ENCODE measurements at regions not wholly inside any gene's neighbourhood (a gene's known extent, or its start where the extent isn't known, plus 50 kb on each side); places are given as distances from the start of the nearest gene placed in this dataset.
A peak's percentile ranks its signal among the peaks of the same experiment; 100 is the strongest.

GRCh38 chr14:94857950-94858349, 88.0 kb upstream of the GSC start:
- H3K36me3 ChIP-seq, result no peaks in the 10 kb centered on the region
- H3K9me3 ChIP-seq, result peaks cover 0 to 14% (median 8%) of the 10 kb centered on the region in 4 donors
- no peak overlapping the region for H3K4me3 ChIP-seq
- DNase-seq, result no peak
- peak in 1 of 2 donors; percentile 71 for ATAC-seq (ENCODE audit: low FRiP score in 2 of 2)
- no peak overlapping the region for H3K27ac ChIP-seq
- H3K27me3 ChIP-seq, result no peaks in the 10 kb centered on the region
- 81 to 83% methylated on average over 4 to 5 of the region's 5 CpGs for WGBS, 2 donors
- no peak for TF ChIP-seq CTCF (IDR thresholded peaks at IDR 0.05)
- H3K4me1 ChIP-seq, result no peaks in the 10 kb centered on the region

- 67 to 83% methylated on average over 1 to 3 of the region's 3 CpGs for WGBS, 2 donors
- Histone ChIP-seq H3K36me3 (no peaks in the 10 kb centered on the region), H3K4me3 (no peak overlapping the region), H3K4me1 (no peaks in the 10 kb centered on the region), H3K27ac (no peak overlapping the region), H3K9me3 (peaks cover 0 to 14% (median 8%) of the 10 kb centered on the region in 4 donors), H3K27me3 (no peaks in the 10 kb centered on the region)
- no peak for ATAC-seq (ENCODE audit: low FRiP score in 2 of 2)
- TF ChIP-seq POLR2A (IDR thresholded peaks at IDR 0.05) (no peak), CTCF (IDR thresholded peaks at IDR 0.05) (no peak), EP300 (IDR thresholded peaks at IDR 0.05) (no peak), POLR2AphosphoS5 (IDR thresholded peaks at IDR 0.05) (no peak)
- no peak for DNase-seq
Observed at GRCh38 chr14:94853920-94854319, 84.0 kb upstream of the GSC start.

- Histone ChIP-seq H3K36me3 (no peaks in the 10 kb centered on the region), H3K4me3 (no peak overlapping the region), H3K4me1 (no peaks in the 10 kb centered on the region), H3K27me3 (no peaks in the 10 kb centered on the region), H3K27ac (no peak overlapping the region), H3K9me3 (peaks cover 0 to 14% (median 8%) of the 10 kb centered on the region in 4 donors)
- DNase-seq (peak in 1 of 2 donors; percentile 29), ATAC-seq (ENCODE audit: low FRiP score in 2 of 2) (no peak)
- WGBS, 2 donors, result 61 to 67% methylated on average over 16 of the region's 16 CpGs
- TF ChIP-seq POLR2A (IDR thresholded peaks at IDR 0.05) (no peak), POLR2AphosphoS5 (IDR thresholded peaks at IDR 0.05) (no peak), EP300 (IDR thresholded peaks at IDR 0.05) (no peak), CTCF (IDR thresholded peaks at IDR 0.05) (no peak)
Observed at GRCh38 chr14:94850309-94851211, 80.6 kb upstream of the GSC start.

- no peaks in the 10 kb centered on the region for H3K36me3 ChIP-seq
- ATAC-seq (ENCODE audit: low FRiP score in 2 of 2), result no peak
- no peak overlapping the region for H3K4me3 ChIP-seq
- no peak overlapping the region for H3K27ac ChIP-seq
- H3K27me3 ChIP-seq, result no peaks in the 10 kb centered on the region
- H3K9me3 ChIP-seq, result no peaks in the 10 kb centered on the region
- TF ChIP-seq EP300 (IDR thresholded peaks at IDR 0.05) (no peak), CTCF (IDR thresholded peaks at IDR 0.05) (no peak), POLR2AphosphoS5 (IDR thresholded peaks at IDR 0.05) (no peak), POLR2A (IDR thresholded peaks at IDR 0.05) (no peak)
- H3K4me1 ChIP-seq, result no peaks in the 10 kb centered on the region
- no peak for DNase-seq
- WGBS, 2 donors, result 67 to 69% methylated on average over 10 of the region's 10 CpGs
Observed at GRCh38 chr14:94844593-94845152, 74.8 kb upstream of the GSC start.
